HG03060 (cell line): ENCODE measurements at regions not wholly inside any gene's neighbourhood (a gene's known extent, or its start where the extent isn't known, plus 50 kb on each side); places are given as distances from the start of the nearest gene placed in this dataset.
A peak's percentile ranks its signal among the peaks of the same experiment; 100 is the strongest.
"Not testable (repeated sequence)": the region's sequence is repeated elsewhere in the genome, so short reads cannot be mapped to it uniquely, and the experiment has no call there.

Experiments
- ATAC-seq: cut with Tn5 transposase; IDR thresholded peaks from one replicate; pipeline ENCODE4 v1.9.1; 2021; ENCODE audit warnings: low read depth, moderate number of reproducible peaks; ENCODE audit not compliant: unreplicated experiment

DNA sequence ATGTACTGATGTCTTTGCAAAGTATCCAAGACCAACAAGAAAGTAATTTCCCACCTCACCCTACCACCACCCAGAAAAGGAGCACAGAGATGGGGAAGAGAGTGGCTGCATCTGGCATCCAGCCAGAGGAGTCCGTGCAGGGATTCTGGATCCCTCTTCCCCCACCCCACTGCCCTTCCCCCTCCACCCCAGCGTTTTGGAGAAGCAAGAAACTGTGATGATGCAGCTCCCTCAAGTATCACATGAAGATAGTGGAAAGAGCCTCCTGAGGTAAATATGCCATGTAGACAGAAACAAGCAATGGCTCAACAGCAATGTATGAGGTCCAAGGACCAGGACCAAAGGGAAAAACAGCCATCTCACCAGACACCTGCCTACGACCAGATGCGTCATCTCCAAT, 153.8 kb downstream of the DEPDC1B start:
- no peak for ATAC-seq

GRCh38 chr5:60545551-60545950, 154.4 kb downstream of the DEPDC1B start:
- ATAC-seq, result no peak

GRCh38 chr5:60544142-60544541, 155.8 kb downstream of the DEPDC1B start:
- no peak for ATAC-seq

GRCh38 chr5:60541980-60542379, 158.0 kb downstream of the DEPDC1B start:
- peak; percentile 5 for ATAC-seq

DNA sequence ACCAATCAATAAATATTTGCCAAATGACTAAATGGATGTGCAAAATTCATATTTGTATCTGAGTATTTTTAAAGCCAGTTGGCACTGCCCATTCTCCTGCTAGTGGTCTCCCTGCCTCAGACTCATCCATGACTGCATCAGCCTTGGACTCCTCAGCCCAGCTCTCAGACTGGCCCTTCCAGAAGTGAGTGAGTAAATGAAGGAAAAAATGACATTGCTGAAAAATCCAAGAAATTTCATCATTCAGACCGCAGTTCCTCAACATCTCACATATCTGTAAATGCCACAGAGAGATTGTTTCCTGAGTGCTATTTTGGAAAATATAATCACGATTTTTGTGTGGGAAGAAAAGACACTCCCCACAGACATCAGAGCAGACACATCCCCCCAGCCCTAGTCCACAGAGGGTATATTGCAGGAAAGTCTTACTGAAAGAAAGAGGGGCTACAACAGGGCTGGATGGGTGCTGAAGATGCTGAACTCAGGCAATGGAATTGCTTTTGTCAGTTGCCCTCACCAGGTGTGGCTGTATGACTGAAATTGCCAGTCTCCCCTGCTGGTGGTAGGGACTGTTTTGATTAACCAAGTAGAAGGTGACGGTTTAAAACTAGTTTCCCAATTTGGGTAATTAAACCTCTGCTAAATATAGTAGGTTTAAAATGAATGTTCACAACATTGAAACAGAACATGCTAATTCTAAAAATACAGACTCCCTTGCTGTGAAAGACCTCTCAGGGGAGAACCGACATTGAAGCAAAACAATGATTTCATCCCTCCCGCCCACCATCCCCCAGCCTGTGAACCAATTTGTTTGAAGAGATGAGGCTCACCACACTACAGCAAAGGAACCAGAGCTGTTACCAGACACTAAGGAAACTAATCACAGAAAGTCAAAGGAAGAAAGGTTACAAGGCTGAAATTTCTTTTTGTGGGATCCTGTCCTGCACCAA, 158.8 kb downstream of the DEPDC1B start:
- ATAC-seq, result peak; percentile 79

GRCh38 chr5:60538955-60539866, 160.8 kb downstream of the DEPDC1B start:
- ATAC-seq, result no peak

DNA sequence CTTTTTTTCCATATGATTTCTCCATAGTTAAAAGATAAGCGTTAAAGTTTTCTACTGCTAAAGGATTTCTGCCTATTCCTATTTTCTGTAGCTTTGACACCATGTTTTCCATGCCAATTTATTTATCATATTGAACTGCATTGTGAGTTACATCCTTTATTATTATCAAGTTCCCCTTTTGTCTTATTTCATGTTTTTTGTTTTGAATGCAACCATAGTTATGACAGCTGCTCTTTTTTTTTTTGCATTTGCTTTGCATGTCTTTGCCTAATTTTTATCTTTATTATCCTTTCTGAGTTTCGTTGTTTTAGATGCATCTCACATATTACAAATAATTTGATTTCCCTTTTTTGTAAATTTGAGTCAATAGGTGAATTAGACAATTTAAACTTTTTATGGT, 161.5 kb downstream of the DEPDC1B start:
- ATAC-seq, result no peak

DNA sequence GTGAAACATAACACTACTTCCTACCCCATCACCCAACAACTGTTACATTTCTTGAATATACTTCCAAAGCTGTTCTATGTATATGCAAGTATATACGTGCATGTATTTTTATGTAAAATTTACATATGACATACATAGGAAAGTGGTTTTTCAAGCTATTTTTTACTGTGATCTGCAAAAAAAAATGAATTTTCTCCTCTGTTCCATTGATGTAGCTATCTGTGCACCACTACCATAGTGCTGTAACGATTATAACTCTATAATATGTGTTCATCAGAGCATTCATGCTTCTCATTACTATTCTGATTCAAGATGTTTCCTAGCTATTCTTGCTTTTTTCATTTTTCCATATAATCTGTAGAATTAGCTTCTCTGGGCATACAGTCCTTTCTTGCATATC, 164.0 kb downstream of the DEPDC1B start:
- no peak for ATAC-seq

- ATAC-seq, result no peak
Measured at GRCh38 chr5:60535198-60535597, 164.8 kb downstream of the DEPDC1B start.

DNA sequence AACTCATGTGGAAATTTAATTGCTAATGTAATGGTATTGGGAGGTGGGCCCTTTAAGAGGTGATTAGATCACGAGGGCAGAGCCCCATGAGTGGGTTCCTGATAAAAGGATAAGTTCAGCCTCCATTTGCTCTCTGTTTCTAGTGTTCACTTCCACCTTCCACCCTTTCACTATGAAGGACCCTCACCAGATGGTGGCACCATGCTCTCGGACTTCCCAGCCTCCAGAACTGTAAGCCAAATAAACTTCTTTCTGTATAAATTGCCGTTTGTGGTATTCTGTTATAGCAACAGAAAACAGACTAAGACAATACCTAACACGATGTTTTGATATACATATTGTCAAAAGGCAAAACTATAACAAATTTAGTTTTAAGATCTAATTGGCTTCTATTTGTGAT, 166.2 kb downstream of the DEPDC1B start:
- ATAC-seq, result no peak

- not testable (repeated sequence) for ATAC-seq
Measured at GRCh38 chr5:60532796-60533195, 167.2 kb downstream of the DEPDC1B start.

- not testable (repeated sequence) for ATAC-seq
Measured at GRCh38 chr5:60530144-60530848, 169.7 kb downstream of the DEPDC1B start.

GRCh38 chr5:60529001-60529400, 171.0 kb downstream of the DEPDC1B start:
- ATAC-seq, result no peak

- ATAC-seq, result no peak
Measured at GRCh38 chr5:60527072-60527471, 172.9 kb downstream of the DEPDC1B start.

- ATAC-seq, result no peak
Measured at GRCh38 chr5:60526336-60526875, 173.6 kb downstream of the DEPDC1B start.

DNA sequence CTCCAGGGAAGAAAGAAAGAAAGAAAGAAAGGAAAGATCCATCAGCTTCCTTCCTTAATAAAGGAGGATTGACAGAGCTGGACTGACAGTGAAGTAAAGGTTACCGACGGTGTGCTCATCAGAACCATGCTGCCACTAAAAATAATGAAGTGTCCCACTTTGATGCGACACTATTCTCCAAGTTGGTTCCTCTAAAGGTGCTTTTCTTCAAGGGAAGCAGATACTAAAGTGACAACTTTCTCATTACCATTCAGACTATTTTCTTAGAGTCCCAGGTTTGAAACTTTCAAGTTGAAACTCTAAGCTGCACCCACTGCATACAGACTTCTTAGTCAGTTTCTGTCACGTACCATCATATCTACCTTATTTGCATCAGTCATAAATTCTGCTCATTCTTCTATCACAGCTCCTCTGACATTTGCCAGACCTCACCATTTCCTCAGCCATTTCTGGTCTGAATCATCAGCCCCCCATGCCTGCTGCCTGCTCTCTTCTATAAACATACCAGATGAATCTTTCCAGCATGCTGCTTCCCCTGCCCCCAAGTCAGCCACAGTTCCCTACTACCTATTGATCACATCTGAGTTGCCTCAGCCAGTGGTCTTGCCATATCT, 177.6 kb downstream of the DEPDC1B start:
- ATAC-seq, result peak; percentile 83

DNA sequence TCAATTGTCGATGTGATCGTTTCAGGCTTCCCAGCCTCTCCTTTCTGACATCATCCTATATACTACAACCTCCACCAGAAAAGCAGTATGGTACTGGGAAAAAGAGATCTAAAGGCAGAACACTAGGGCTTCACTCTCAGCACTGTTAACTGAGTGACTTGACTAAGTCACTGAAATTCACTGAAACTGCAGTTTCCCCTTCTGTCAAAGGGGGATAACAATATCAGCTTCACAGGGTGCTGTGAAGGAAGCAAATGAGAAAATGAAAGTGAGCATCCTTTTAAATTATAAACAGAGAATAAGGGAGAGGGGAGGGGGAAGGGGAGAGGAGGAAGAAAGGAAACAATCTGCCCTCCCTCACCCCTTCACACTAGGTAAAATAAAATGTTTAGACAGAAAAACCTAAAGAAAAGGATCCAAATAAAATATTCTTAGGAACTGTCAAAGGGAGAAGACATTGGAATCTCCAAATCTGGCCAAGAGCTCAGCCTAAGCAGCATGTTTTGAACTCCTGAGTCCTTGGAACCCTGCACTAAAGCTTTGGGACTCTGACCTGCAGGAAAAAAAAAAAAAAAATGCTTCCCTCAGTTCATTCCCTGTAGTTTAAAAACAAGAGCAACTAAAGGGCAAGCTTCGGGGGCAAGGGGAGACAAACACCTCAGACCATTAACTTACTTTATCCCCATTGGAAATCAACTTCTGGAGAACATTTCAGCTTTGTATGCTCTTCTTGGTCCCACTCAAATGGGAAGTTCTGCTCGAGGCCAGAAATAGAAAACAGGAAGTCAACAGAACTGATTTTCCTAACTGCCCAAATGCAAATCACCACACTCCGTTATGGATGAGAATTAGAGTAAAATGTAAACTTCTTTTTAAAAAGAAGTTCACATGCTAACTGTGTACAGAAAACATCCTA, 178.3 kb downstream of the DEPDC1B start:
- peak; percentile 33 for ATAC-seq

DNA sequence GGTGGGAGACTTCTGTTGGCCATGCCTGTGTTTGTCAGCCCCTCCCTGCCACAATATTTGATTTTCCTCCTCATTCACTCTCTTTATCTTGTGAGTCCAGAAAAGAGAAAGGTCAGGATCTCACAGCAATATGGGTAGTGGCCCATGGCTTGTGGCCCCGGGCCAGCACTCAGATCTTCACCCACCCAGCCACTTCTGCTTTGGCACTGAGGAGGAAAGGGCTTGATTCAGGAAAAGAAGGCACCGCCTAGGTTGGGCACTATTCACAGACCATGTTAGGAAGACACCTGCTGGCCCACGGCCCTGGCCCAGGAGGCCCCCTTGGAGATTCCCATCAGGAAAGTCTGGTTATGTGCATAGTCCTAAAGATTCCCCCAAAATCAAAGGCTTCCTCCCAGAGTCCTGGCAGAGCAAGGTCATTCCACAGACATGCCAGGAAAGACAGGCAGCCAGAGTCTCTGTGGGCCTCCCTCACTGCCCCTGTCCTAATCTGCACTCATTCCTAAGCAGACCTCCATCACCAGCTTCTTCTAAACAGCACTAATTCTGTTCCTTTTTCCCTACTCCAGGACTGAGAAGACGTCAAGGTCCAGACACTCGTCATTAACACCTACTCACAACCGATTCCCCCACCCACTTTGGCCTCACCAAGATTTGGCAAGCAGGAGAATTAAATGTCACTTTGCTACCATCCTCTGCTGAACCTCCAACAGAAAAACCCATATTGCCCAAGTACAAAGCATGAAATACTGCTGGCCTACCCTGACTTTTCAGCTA, 179.3 kb downstream of the DEPDC1B start:
- ATAC-seq, result no peak
